ENCODE measurements at regions not wholly inside any gene's neighbourhood (a gene's known extent, or its start where the extent isn't known, plus 50 kb on each side); places are given as distances from the start of the nearest gene placed in this dataset.

GRCh38 chr16:17846030-17846429 is 375.3 kb upstream of the XYLT1 start:
- DNase-seq, result no peak

GRCh38 chr16:17845031-17845430 is 374.3 kb upstream of the XYLT1 start:
- no peak for DNase-seq

- no peak for DNase-seq
These were observed 373.1 kb upstream of the XYLT1 start for GRCh38 chr16:17843905-17844304.

DNA sequence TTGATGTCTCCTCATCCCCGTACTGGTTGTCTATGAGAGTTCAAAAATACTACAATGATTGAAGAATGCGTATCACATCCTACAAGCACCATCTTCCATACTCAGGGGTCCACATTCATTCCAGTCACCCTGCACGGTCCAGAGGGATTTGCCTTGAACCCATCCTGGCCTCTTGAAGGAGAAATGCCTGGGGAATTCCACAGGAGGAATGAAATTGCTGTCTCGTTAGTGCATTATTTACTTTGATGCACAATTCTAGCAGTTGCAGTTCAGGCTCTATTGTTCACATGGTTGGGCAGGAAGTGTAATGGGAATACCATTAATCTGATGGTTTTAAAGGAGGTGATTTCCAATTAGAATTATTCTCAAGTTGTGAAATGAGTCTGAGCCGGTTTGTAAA is 369.1 kb upstream of the XYLT1 start:
- DNase-seq, result no peak

DNA sequence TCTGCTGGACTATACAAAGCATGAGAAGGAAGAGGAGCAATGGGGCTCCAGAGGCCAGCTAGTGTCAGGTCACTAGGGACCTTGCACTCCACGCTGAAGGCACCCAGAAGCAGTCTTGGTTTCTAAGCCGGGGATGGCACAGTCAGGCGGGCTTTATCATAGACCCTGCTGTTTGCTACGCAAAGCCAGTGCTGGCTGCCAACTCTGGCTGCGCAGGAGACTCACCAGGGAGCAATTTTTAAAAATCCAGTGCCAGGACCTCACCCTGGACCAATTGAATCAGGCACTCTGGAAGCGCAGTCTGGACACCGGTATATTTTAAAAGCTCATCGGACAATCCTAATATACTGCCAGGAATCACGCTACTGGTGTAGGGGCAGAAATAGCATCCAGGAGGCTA is 368.5 kb upstream of the XYLT1 start:
- no peak for DNase-seq

GRCh38 chr16:17836868-17837602 is 366.3 kb upstream of the XYLT1 start:
- no peak for DNase-seq

- DNase-seq, result no peak
These were observed 364.5 kb upstream of the XYLT1 start for GRCh38 chr16:17835118-17835876.

DNA sequence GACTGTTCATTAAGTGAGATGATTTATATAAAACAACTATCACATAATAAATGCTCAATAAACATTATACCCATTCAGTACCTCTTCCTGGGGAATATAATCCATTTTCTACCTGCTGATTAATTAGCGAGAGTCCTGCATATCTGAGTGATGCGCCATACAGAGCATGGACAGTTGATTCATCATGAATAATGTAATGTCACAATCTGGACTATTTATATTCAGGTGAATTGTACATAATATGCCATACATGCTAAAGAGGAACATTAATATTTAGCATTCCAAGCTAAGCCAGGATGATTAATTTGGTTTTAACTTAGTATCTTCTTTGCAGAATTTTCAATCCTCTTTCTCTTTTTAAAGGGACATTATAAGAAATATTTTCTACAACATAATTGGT is 362.0 kb upstream of the XYLT1 start:
- no peak for DNase-seq

- DNase-seq, result no peak
These were observed 360.6 kb upstream of the XYLT1 start for GRCh38 chr16:17831330-17831729.

DNA sequence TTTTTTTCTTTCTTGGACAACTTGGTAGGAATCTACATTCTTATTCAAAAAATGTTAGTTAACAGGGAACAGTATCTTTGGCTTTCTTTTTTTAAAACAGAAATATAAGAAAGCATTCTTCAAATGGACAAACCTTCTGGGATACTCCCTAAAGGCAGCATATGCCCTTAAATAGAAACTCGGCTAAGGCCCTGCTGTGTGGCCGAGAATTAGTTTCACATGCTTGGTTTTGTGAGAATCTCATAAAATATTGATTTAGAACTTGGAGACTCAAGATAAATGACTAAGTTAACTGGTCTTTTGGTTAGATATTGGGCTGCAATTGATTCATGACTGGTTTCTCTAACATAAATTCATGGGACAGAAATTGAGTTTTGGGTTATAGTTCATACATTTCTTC is 359.9 kb upstream of the XYLT1 start:
- no peak for DNase-seq

DNA sequence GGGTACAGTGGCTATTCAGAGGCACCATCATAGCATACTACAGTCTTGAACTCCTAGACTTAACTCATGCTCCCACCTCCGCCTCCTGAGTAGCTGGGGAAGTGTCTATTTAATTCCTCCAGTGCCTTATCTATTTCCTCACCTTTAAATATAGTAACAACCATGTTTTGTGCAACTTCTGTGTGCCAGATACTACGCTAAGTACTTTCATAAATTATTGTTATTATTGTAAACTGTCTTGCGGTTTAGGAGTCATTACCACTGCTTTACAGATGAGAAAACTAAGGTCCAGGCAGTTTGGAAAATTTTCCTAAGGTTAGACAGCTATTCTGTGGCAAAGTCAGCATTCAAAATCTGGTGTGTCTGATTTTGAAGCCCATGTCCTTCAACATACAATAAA is 359.1 kb upstream of the XYLT1 start:
- DNase-seq, result no peak

- no peak for DNase-seq
These were observed 357.3 kb upstream of the XYLT1 start for GRCh38 chr16:17828012-17828411.

DNA sequence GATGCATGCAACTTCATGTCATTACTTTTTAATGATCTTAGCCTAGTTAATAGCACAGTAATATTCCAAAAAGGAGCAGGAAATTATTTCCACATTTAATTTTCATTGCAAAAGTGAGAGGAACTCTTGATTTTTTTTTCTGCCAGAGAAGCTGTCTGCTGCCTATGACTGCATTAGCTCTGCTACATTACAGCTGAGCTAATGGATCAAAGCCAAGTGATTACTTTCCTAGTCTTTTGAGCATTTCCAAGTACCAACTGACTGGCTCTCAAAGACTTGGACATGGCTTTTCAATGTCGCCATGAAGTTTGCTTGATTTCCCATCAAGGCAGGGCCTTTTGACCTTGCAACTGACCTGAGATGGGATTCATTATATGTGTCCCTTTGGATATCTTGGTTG is 356.6 kb upstream of the XYLT1 start:
- no peak for DNase-seq

DNA sequence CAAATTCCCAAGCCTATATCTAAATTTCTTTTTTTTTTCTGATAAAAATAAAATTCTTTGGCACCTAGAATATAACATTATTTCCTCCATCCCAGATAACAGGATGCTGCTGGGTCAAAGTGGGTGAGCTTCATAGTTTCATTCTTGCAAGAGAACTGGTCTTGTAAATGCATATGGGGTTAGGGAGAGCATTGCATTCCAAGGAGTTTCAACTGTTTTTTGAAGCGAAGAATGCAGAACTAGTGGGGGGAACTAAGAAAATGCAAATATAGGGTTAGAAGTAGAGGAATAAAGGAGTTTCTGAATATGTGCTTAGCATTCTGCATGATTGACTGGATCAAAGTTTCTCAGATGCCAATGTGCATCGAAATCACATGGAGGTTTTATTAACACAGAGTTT is 347.2 kb upstream of the XYLT1 start:
- DNase-seq, result no peak

- DNase-seq, result no peak
These were observed 346.5 kb upstream of the XYLT1 start for GRCh38 chr16:17817260-17817659.

DNA sequence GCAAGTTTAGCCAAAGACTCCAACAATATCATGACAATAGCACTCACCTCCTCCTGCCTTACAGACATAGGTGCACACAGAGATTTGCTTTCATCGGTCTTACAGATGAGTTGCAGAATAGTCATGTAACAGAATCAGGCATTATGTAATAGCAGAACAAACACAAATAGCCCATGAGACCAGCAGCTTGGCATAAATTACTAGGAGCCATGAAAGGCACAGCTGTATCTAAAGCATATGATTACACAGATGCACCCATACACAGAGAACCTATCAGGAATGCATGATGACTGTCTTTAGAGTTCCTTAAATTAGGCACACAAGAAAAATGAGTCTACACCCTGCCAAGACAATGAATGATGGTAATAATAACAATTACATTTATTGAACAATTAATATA is 342.0 kb upstream of the XYLT1 start:
- DNase-seq, result no peak

DNA sequence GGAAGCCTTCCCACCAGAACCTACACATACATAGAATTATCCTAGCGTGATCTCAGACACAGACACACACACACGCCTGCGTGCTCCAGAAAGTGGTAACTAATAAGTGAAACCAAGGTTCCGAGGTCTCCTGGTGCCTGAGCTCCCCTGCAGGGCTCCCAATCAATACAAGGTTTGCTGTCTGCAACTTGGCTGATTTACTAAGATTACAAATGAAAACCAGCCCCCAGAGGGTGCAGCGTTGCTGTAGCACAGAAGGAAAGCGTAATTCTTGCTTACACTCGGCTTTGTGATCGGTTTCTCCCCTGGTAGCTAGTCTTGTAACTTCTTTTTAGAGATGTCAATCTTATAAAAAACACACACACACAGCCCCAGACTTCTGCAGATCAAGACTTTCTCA is 334.1 kb upstream of the XYLT1 start:
- no peak for DNase-seq

DNA sequence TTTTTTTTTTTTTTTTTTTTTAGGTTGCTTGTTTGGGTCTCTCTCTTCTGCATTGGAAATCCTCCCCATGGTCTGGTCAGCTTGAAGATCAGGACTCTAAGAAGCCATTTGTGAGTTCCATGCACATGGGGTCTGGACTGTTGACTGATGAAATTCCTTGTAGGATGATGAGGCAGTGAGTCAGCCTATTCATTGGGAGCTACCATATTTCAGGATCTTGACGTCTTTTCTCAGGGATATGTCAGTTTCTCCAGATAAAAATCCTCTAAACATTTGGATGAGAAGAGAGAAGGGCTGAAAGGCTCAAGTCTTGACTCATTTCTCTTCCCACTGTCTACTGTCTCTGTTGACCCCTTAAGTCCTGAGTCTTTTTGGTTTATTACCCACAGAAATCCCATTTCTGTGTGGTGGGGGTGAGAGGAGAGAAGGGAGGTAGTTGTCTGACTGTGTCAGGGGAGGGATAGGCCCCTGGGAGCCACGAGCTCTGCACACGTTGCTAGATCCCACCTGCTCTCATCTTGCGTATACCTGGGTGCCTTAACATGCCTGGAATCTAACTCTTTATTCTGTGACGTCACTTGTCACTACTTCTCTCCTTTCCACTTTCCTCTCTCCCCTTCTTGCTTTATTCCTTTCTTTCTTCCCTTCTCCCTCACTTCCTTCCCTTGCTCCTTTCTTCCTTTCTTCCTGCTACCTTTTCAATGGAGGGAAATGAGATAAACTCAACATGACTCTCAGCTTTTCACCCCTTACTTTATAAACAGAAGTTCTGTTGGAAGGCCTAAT is 333.1 kb upstream of the XYLT1 start:
- DNase-seq, result no peak

- DNase-seq, result no peak
These were observed 331.8 kb upstream of the XYLT1 start for GRCh38 chr16:17802571-17802970.

DNA sequence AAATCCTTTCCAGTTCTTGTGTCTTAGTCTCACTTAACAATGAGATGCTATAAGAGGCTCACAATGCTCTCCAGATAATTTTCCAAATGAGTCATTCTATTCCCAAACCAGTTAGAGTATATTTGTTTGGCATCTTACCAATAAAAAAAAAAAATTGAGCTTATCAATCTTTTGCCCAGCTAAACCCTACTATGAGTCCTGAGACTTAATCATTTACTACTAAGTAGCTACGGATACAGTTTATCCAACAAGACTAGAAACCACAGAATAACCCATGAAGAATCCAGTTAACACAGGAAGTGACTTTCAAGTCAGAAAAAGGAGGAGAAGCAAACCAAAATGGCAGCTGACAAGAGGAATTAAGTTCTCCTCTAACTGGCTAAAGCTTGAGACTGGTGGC is 330.3 kb upstream of the XYLT1 start:
- no peak for DNase-seq

DNA sequence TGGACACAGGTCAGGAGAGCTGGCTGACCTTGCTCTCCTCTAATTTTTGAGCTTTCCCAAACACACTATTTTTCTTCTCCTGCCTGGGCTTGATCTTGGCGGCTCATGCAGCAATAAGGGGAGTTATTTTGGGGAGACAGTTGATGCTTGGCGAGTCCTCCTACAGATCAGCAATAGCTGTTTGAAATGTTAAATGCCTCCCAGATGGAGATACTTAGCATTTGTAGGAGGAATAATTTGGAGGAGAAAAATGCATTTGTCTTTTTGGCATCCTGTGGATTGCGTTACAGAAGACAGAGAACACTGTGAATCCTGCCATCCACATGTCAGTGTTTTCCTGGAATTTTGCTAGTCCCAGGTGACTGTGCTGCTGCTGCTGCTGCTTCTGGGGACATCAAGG is 328.0 kb upstream of the XYLT1 start:
- DNase-seq, result no peak

DNA sequence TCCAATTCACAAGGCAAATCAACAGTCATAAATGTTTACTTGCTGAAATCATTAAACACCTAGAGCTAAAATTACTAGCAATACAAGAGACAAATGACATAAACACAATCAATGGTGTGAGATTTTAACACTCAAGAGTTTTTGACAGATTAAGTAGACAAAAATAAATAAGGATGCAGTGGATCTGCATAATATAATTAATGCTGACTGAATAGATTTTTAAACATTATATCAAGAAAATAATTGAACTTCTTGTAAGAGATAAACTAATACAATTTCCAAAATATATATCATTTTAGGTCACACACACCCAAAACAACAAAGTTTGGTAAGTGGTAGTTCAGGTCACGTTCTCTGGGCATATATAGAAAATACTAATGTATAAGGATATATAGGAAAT is 322.6 kb upstream of the XYLT1 start:
- DNase-seq, result no peak

DNA sequence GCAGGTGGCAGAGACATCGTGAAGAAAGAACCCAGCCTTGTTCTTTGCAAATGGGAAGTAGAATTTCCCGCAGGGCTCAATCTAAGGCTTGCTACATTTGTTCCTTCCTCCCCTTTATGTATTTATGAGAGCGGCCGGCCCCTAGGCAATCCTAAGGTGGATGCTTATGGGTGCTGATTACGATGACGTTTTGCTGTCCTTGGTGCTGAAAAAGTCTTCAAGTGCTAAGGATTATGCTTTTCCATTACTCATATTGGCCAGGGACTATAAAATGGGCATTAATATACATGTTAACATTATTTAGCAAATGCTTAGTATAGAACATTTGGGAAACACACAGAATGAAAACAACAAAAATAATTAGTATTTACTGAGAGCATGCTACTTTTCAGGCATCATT is 313.3 kb upstream of the XYLT1 start:
- DNase-seq, result no peak

- DNase-seq, result no peak
These were observed 309.4 kb upstream of the XYLT1 start for GRCh38 chr16:17780181-17780580.
